H9 (cell line): ENCODE measurements at regions not wholly inside any gene's neighbourhood (a gene's known extent, or its start where the extent isn't known, plus 50 kb on each side); places are given as distances from the start of the nearest gene placed in this dataset.

ENCODE experiments used
- DNase-seq: peaks from one replicate; pipeline ENCODE4 v3.0.0-alpha.2; 2017
- H2AFZ ChIP-seq: one replicate; pipeline ENCODE4 v1.6.1; 2013; ENCODE audit warnings: mild to moderate bottlenecking, low read length, control low read depth, moderate library complexity
- H2AK5ac ChIP-seq: 2 replicates; pipeline ENCODE4 v1.6.1; 2013; ENCODE audit warnings: low read length, control low read depth, mixed read lengths; ENCODE audit not compliant: insufficient read length
- H2BK120ac ChIP-seq: one replicate; pipeline ENCODE4 v1.6.1; 2013; ENCODE audit warnings: low read depth, mild to moderate bottlenecking, low read length, control low read depth, inconsistent platforms; ENCODE audit not compliant: poor library complexity, severe bottlenecking
- H2BK12ac ChIP-seq: 2 replicates; pipeline ENCODE4 v1.6.1; 2013; ENCODE audit warnings: low read length, control low read depth, mixed read lengths, low read depth; ENCODE audit not compliant: insufficient read length
- H2BK15ac ChIP-seq: 2 replicates; pipeline ENCODE4 v1.6.1; 2013; ENCODE audit warnings: low read depth, low read length, control low read depth
- H2BK20ac ChIP-seq: one replicate; pipeline ENCODE4 v1.6.1; 2013; ENCODE audit warnings: low read depth, mild to moderate bottlenecking, low read length, control low read depth, inconsistent platforms; ENCODE audit not compliant: poor library complexity, severe bottlenecking
- H2BK5ac ChIP-seq: 2 replicates; pipeline ENCODE4 v1.6.1; 2013; ENCODE audit warnings: low read length, control low read depth, mixed read lengths; ENCODE audit not compliant: insufficient read length
- H3K14ac ChIP-seq: 2 replicates; pipeline ENCODE4 v1.6.1; 2013; ENCODE audit warnings: low read length, control low read depth; ENCODE audit not compliant: insufficient read depth
- H3K18ac ChIP-seq: 2 replicates; pipeline ENCODE4 v1.6.1; 2013; ENCODE audit warnings: low read depth, mild to moderate bottlenecking, mixed read lengths, low read length, control low read depth; ENCODE audit not compliant: insufficient read length
- H3K23ac ChIP-seq: 2 replicates; pipeline ENCODE4 v1.6.1; 2013; ENCODE audit warnings: low read length, control low read depth, mixed read lengths, low read depth; ENCODE audit not compliant: insufficient read length
- H3K23me2 ChIP-seq: 2 replicates; pipeline ENCODE4 v1.6.1; 2013; ENCODE audit warnings: low read depth, mild to moderate bottlenecking, mixed read lengths, low read length, control low read depth; ENCODE audit not compliant: insufficient read length, poor library complexity, severe bottlenecking
- H3K27ac ChIP-seq: 2 replicates; pipeline ENCODE4 v1.5.1; 2013; ENCODE audit warnings: low read length, control low read depth, mixed read lengths, low read depth; ENCODE audit not compliant: insufficient read length
- H3K27me3 ChIP-seq: 2 replicates; pipeline ENCODE4 v1.6.1; 2013; ENCODE audit warnings: low read length, control low read depth, inconsistent platforms; ENCODE audit not compliant: insufficient read depth
- H3K4ac ChIP-seq: 2 replicates; pipeline ENCODE4 v1.6.1; 2013; ENCODE audit warnings: low read depth, mild to moderate bottlenecking, control low read depth, inconsistent platforms, low read length, moderate library complexity
- H3K4me1 ChIP-seq: 2 replicates; pipeline ENCODE4 v1.6.1; 2013; ENCODE audit warnings: low read length, control low read depth, inconsistent platforms; ENCODE audit not compliant: insufficient read depth
- H3K4me2 ChIP-seq: 2 replicates; pipeline ENCODE4 v1.6.1; 2013; ENCODE audit warnings: low read length, control low read depth, mixed read lengths; ENCODE audit not compliant: insufficient read length, insufficient read depth
- H3K56ac ChIP-seq: 2 replicates; pipeline ENCODE4 v1.6.1; 2013; ENCODE audit warnings: low read depth, mild to moderate bottlenecking, mixed read lengths, low read length, control low read depth; ENCODE audit not compliant: insufficient read length
- H3K79me1 ChIP-seq: 2 replicates; pipeline ENCODE4 v1.6.1; 2013; ENCODE audit warnings: low read depth, mild to moderate bottlenecking, moderate library complexity, low read length, control low read depth, inconsistent platforms; ENCODE audit not compliant: insufficient read depth, poor library complexity, severe bottlenecking
- H3K79me2 ChIP-seq: 2 replicates; pipeline ENCODE4 v1.6.1; 2013; ENCODE audit warnings: low read length, control low read depth, inconsistent platforms; ENCODE audit not compliant: insufficient read depth
- H3K9ac ChIP-seq: 2 replicates; pipeline ENCODE4 v1.6.1; 2013; ENCODE audit warnings: low read length, control low read depth, mixed read lengths; ENCODE audit not compliant: insufficient read length; ENCODE audit errors: extremely low read depth
- H3K9me3 ChIP-seq: one replicate; pipeline ENCODE4 v1.6.1; 2013; ENCODE audit warnings: low read depth, low read length, inconsistent platforms; ENCODE audit not compliant: control insufficient read depth
- H3T11ph ChIP-seq: one replicate; pipeline ENCODE4 v1.6.1; 2013; ENCODE audit warnings: mild to moderate bottlenecking, low read length, control low read depth, inconsistent platforms
- H4K20me1 ChIP-seq: one replicate; pipeline ENCODE4 v1.6.1; 2013; ENCODE audit not compliant: control insufficient read depth, insufficient read length, insufficient read depth
- H4K5ac ChIP-seq: 2 replicates; pipeline ENCODE4 v1.6.1; 2013; ENCODE audit warnings: low read depth, mild to moderate bottlenecking, mixed read lengths, low read length, control low read depth; ENCODE audit not compliant: insufficient read length
- H4K8ac ChIP-seq: replicated peaks from 2 replicates; pipeline ENCODE4 v1.6.1; 2013; ENCODE audit warnings: low read length, control low read depth, mixed read lengths, low read depth; ENCODE audit not compliant: insufficient read length
- H4K91ac ChIP-seq: 2 replicates; pipeline ENCODE4 v1.6.1; 2013; ENCODE audit warnings: low read depth, mild to moderate bottlenecking, moderate library complexity, mixed read lengths, low read length, control low read depth; ENCODE audit not compliant: insufficient read length
- H3K27ac Mint-ChIP-seq, 3 experiments: 2 replicates in 2 of 3; 3 replicates in 1 of 3; pipeline ENCODE4 v1.8.0; 2020 to 2021; ENCODE audit warnings: mixed read lengths in 3 of 3, mild to moderate bottlenecking in 1 of 3, moderate library complexity in 1 of 3
- H3K27me3 Mint-ChIP-seq: 2 replicates; pipeline ENCODE4 v1.8.0; 2021; ENCODE audit warnings: low read depth, mild to moderate bottlenecking, moderate library complexity, mixed read lengths
- H3K36me3 Mint-ChIP-seq, 3 experiments: 2 replicates in 2 of 3; 3 replicates in 1 of 3; pipeline ENCODE4 v1.8.0; 2020 to 2021; ENCODE audit warnings: low read depth in 3 of 3, mixed read lengths in 3 of 3; ENCODE audit not compliant: insufficient read depth in 1 of 3
- H3K4me1 Mint-ChIP-seq, 2 experiments: 2 replicates each; pipeline ENCODE4 v1.8.0; 2020; ENCODE audit warnings: mixed read lengths in 2 of 2
- H3K4me3 Mint-ChIP-seq, 2 experiments: 2 replicates in 1 of 2; 3 replicates in 1 of 2; pipeline ENCODE4 v1.8.0; 2020 to 2021; ENCODE audit warnings: mild to moderate bottlenecking in 2 of 2, mixed read lengths in 2 of 2, moderate library complexity in 1 of 2
- H3K9me3 Mint-ChIP-seq, 2 experiments: 2 replicates in 1 of 2; 3 replicates in 1 of 2; pipeline ENCODE4 v1.8.0; 2020; ENCODE audit warnings: mild to moderate bottlenecking in 2 of 2, mixed read lengths in 2 of 2, moderate library complexity in 1 of 2
- CTCF ChIP-seq: fragments of 200-600 bp; sonication (generic); conservative IDR thresholded peaks from 3 replicates; pipeline ENCODE4 v1.8.0; 2021; ENCODE audit warnings: antibody characterized with exemption, mild to moderate bottlenecking
- WGBS: extraction: QIAGEN DNeasy Blood & Tissue Kit; methylation state at CpG from one replicate; pipeline ENCODE4 v1.1.7; 2013; ENCODE audit warnings: missing lambda C conversion rate, low lambda C conversion rate, mixed read lengths; ENCODE audit not compliant: insufficient read length; ENCODE audit errors: extremely low coverage; 5-methylcytosine and 5-hydroxymethylcytosine counted together

DNA sequence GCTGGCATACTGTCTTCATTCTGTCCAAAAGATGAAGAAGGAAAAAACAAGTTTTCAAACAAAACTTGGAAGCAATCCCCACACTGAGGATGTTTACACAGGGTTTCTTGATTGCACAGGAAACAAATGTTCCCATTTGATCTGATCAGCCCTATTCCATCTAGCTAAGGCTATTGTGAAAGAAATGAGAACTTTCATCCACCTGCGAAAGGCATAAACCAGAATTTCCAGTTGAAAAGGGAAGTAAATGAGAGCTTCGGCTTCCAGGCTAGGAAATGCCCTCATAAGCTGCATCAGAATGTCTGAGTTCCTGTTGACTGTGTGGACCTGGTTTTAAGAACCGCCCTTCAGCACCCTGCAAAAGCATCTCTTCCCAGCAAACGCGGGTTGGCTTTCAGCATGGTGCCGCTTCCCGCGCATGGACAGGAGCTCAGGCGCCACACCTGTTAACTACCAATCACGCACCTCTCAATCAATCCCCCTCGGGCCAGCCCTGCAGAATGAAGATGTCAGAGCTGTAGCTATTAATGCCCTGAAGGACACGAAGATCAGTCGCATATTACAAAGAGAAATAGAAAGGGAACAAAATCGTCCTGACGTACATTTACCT lies 850.4 kb downstream of the GALR1 start:
- no peak overlapping the region for H2AK5ac ChIP-seq
- no peak overlapping the region for H4K91ac ChIP-seq
- no peaks in the 10 kb centered on the region for H3K79me1 ChIP-seq
- no peak overlapping the region for H3T11ph ChIP-seq
- H3K23me2 ChIP-seq = no peaks in the 10 kb centered on the region
- Mint-ChIP-seq H3K4me3 (no peak overlapping the region), H3K9me3 (peaks cover 22 to 28% of the 10 kb centered on the region in 2 experiments; a peak in 4 of 5 replicates), H3K27ac (no peak overlapping the region), H3K4me1 (peaks cover 5 to 7% of the 10 kb centered on the region in 2 experiments), H3K27me3 (peaks cover 4% of the 10 kb centered on the region), H3K36me3 (peaks cover 0 to 18% (median 16%) of the 10 kb centered on the region in 3 experiments; a peak in 6 of 7 replicates)
- H3K18ac ChIP-seq = no peak overlapping the region
- no peak overlapping the region for H2BK120ac ChIP-seq
- WGBS = no CpG with 5 or more reads among the region's 15 CpGs
- no peak overlapping the region for H2BK15ac ChIP-seq
- no peak overlapping the region for H4K8ac ChIP-seq
- H3K56ac ChIP-seq = no peak overlapping the region
- no peaks in the 10 kb centered on the region for H3K79me2 ChIP-seq
- no peak overlapping the region for H3K4me2 ChIP-seq
- peaks cover 2% of the 10 kb centered on the region; the same call in 1 of the 2 replicates for H3K4me1 ChIP-seq
- no peak overlapping the region for H4K5ac ChIP-seq
- no peak overlapping the region for H3K27ac ChIP-seq
- H3K9ac ChIP-seq = no peak overlapping the region
- H2BK12ac ChIP-seq = no peak overlapping the region
- H2BK20ac ChIP-seq = no peak overlapping the region
- no peak overlapping the region for H3K23ac ChIP-seq
- H4K20me1 ChIP-seq = no peaks in the 10 kb centered on the region
- H3K14ac ChIP-seq = no peak overlapping the region
- TF ChIP-seq CTCF = no peak
- DNase-seq = no peak
- no peak overlapping the region for H2BK5ac ChIP-seq
- H3K27me3 ChIP-seq = no peaks in the 10 kb centered on the region
- H3K4ac ChIP-seq = no peak overlapping the region
- H3K9me3 ChIP-seq = no peaks in the 10 kb centered on the region
- no peak overlapping the region for H2AFZ ChIP-seq
